ENCODE measurements at regions not wholly inside any gene's neighbourhood (a gene's known extent, or its start where the extent isn't known, plus 50 kb on each side); places are given as distances from the start of the nearest gene placed in this dataset.

DNA sequence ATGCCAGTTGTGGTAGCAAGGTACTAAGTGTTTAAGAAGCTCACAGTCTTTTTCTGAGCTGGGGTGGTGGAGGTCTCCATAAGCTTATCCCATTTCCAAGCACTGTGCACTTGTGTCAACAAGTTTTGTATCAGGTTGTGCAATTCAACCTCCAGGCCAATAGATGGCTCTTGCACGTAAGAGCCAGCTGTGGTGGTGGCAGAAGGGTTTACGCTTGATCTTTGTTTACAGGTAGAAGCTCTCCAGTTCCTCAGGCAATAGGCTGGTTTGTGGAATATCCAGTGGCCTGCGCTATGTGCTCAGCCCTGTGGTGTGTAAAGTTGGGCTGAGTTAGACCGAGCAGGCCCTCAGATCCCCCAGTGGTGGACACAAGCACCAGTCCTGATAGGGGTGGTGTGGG, 89.7 kb upstream of the CNTNAP5 start:
- no peak overlapping the region for H3K27ac Mint-ChIP-seq
- intact Hi-C loops (cut with micrococcal nuclease): no loop called here
- no peaks in the 10 kb centered on the region for H3K36me3 Mint-ChIP-seq (ENCODE audit: low read depth)
- TF ChIP-seq, protein P1, sequence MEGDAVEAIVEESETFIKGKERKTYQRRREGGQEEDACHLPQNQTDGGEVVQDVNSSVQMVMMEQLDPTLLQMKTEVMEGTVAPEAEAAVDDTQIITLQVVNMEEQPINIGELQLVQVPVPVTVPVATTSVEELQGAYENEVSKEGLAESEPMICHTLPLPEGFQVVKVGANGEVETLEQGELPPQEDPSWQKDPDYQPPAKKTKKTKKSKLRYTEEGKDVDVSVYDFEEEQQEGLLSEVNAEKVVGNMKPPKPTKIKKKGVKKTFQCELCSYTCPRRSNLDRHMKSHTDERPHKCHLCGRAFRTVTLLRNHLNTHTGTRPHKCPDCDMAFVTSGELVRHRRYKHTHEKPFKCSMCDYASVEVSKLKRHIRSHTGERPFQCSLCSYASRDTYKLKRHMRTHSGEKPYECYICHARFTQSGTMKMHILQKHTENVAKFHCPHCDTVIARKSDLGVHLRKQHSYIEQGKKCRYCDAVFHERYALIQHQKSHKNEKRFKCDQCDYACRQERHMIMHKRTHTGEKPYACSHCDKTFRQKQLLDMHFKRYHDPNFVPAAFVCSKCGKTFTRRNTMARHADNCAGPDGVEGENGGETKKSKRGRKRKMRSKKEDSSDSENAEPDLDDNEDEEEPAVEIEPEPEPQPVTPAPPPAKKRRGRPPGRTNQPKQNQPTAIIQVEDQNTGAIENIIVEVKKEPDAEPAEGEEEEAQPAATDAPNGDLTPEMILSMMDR (IDR thresholded peaks at IDR 0.05): no peak
- no peak for ATAC-seq (ENCODE audit: low read depth)
- H3K9me3 Mint-ChIP-seq: peaks cover 4% of the 10 kb centered on the region
- H3K4me1 Mint-ChIP-seq: no peaks in the 10 kb centered on the region
- no peaks in the 10 kb centered on the region for H3K27me3 Mint-ChIP-seq
- no peak for DNase-seq
- ChIA-PET CTCF (no interaction called here), POLR2A (no interaction called here)
- H3K4me3 Mint-ChIP-seq: no peak overlapping the region

GRCh38 chr2:123953846-123954245, 71.2 kb upstream of the CNTNAP5 start:
- no peak overlapping the region for H3K27ac Mint-ChIP-seq
- no peak overlapping the region for H3K4me3 Mint-ChIP-seq
- TF ChIP-seq, protein P1 (IDR thresholded peaks at IDR 0.05): no peak
- no peaks in the 10 kb centered on the region for H3K4me1 Mint-ChIP-seq
- ChIA-PET POLR2A (no interaction called here), CTCF (no interaction called here)
- H3K9me3 Mint-ChIP-seq: peaks cover 6% of the 10 kb centered on the region
- intact Hi-C loops (cut with micrococcal nuclease): no loop called here
- H3K36me3 Mint-ChIP-seq (ENCODE audit: low read depth): no peaks in the 10 kb centered on the region
- H3K27me3 Mint-ChIP-seq: no peaks in the 10 kb centered on the region
- ATAC-seq (ENCODE audit: low read depth) (no peak), DNase-seq (no peak)

DNA sequence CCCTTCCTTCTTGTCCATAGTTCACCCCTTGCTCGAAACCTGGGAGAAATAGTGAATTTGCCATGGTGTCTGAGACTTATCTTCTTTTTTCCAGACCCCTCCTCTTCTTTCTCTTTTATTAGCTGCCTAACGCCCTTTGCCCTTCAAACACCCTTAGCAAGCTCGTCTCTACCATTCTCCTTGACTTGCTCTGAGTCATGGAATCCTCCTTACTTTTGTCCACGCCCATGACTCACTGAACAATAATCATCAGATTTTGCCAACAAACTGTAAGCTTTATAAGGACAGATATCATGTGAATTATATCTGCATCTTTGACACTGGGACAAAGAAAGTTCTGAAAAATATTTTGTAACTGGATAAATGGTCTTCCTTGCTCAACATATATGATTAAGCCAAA, 67.1 kb upstream of the CNTNAP5 start:
- H3K27me3 Mint-ChIP-seq: no peaks in the 10 kb centered on the region

GRCh38 chr2:123961576-123961975, 63.5 kb upstream of the CNTNAP5 start:
- TF ChIP-seq, protein P1 (IDR thresholded peaks at IDR 0.05): no peak
- Mint-ChIP-seq H3K4me3 (no peak overlapping the region), H3K36me3 (ENCODE audit: low read depth) (no peaks in the 10 kb centered on the region), H3K4me1 (no peaks in the 10 kb centered on the region), H3K27ac (no peak overlapping the region), H3K27me3 (no peaks in the 10 kb centered on the region), H3K9me3 (no peaks in the 10 kb centered on the region)
- intact Hi-C loops (cut with micrococcal nuclease): no loop called here
- no peak for DNase-seq
- ATAC-seq (ENCODE audit: low read depth): no peak
- CTCF ChIA-PET: no interaction called here
- POLR2A ChIA-PET: no interaction called here

More for the DNA sequence above, 67.1 kb upstream of the CNTNAP5 start:
- Mint-ChIP-seq H3K4me3 (no peak overlapping the region), H3K27ac (no peak overlapping the region), H3K9me3 (peaks cover 2% of the 10 kb centered on the region), H3K4me1 (no peaks in the 10 kb centered on the region), H3K36me3 (ENCODE audit: low read depth) (no peaks in the 10 kb centered on the region)
- DNase-seq (no peak), ATAC-seq (ENCODE audit: low read depth) (no peak)
- ChIA-PET POLR2A (no interaction called here), CTCF (no interaction called here)
- intact Hi-C loops (cut with micrococcal nuclease): no loop called here
- TF ChIP-seq, protein P1 (IDR thresholded peaks at IDR 0.05): no peak

GRCh38 chr2:123971564-123972318, 53.3 kb upstream of the CNTNAP5 start:
- CTCF ChIA-PET: no interaction called here
- Mint-ChIP-seq H3K4me3 (no peak overlapping the region), H3K27me3 (no peaks in the 10 kb centered on the region), H3K9me3 (peaks cover 5% of the 10 kb centered on the region), H3K27ac (no peak overlapping the region), H3K4me1 (peaks cover 3% of the 10 kb centered on the region), H3K36me3 (ENCODE audit: low read depth) (no peaks in the 10 kb centered on the region)
- TF ChIP-seq, protein P1 (IDR thresholded peaks at IDR 0.05): no peak
- intact Hi-C loops (cut with micrococcal nuclease): no loop called here
- DNase-seq: no peak
- no peak for ATAC-seq (ENCODE audit: low read depth)
- POLR2A ChIA-PET: no interaction called here
